NOMO-1 treated with dmso at 0.1 percent for 144 hours (cell line): ENCODE measurements at regions not wholly inside any gene's neighbourhood (a gene's known extent, or its start where the extent isn't known, plus 50 kb on each side); places are given as distances from the start of the nearest gene placed in this dataset.

Experiments used
- DNase-seq: peaks from one replicate; lab custom pipeline; 2025; ENCODE audit not compliant: unreplicated experiment; lab: John Stamatoyannopoulos, UW

- DNase-seq: no peak
These were observed 82.8 kb upstream of the KLHL1 start for GRCh38 chr13:70191034-70191433.

- no peak for DNase-seq
These were observed 81.7 kb upstream of the KLHL1 start for GRCh38 chr13:70189981-70190380.

GRCh38 chr13:70188567-70188966 lies 80.3 kb upstream of the KLHL1 start:
- no peak for DNase-seq

- no peak for DNase-seq
These were observed 74.8 kb upstream of the KLHL1 start for GRCh38 chr13:70183041-70183440.
